ENCODE measurements at regions not wholly inside any gene's neighbourhood (a gene's known extent, or its start where the extent isn't known, plus 50 kb on each side); places are given as distances from the start of the nearest gene placed in this dataset.
"Not testable (repeated sequence)": the region's sequence is repeated elsewhere in the genome, so short reads cannot be mapped to it uniquely, and the experiment has no call there.

- no peaks in the 10 kb centered on the region for H3K9me3 ChIP-seq
- no peak for DNase-seq
These were observed 63.3 kb downstream of the FAM50B start for GRCh38 chr6:3912361-3913076.

GRCh38 chr6:3913077-3913957 lies 64.1 kb downstream of the FAM50B start:
- Histone ChIP-seq H3K27ac (peak overlapping the region in 3 of 4 donors; percentile 27 to 77 (median 66)), H3K9me3 (no peaks in the 10 kb centered on the region)
- DNase-seq, result peak in 1 of 3 donors; percentile 56

More at GRCh38 chr6:3912361-3913076, 63.3 kb downstream of the FAM50B start:
- Histone ChIP-seq H3K4me3 (no peak overlapping the region), H3K27me3 (no peaks in the 10 kb centered on the region), H3K4me1 (peaks cover 0 to 29% (median 2%) of the 10 kb centered on the region in 4 donors), H3K36me3 (no peaks in the 10 kb centered on the region), H3K27ac (peak overlapping the region in 3 of 4 donors; percentile 27 to 77 (median 66))
- no peak for TF ChIP-seq CTCF (IDR thresholded peaks at IDR 0.05)

GRCh38 chr6:3913958-3914337 lies 64.8 kb downstream of the FAM50B start:
- Histone ChIP-seq H3K27ac (peak overlapping the region in 2 of 4 donors; percentile 15 to 77), H3K4me1 (peaks cover 0 to 29% (median 2%) of the 10 kb centered on the region in 4 donors)

More at GRCh38 chr6:3913077-3913957, 64.1 kb downstream of the FAM50B start:
- Histone ChIP-seq H3K4me3 (no peak overlapping the region), H3K4me1 (peaks cover 0 to 29% (median 2%) of the 10 kb centered on the region in 4 donors), H3K27me3 (no peaks in the 10 kb centered on the region), H3K36me3 (no peaks in the 10 kb centered on the region)
- TF ChIP-seq POLR2A (IDR thresholded peaks at IDR 0.05) (no peak), CTCF (IDR thresholded peaks at IDR 0.05) (no peak)

GRCh38 chr6:3915076-3915791 lies 66.1 kb downstream of the FAM50B start:
- no peak overlapping the region for H3K4me3 ChIP-seq
- H3K36me3 ChIP-seq, result no peaks in the 10 kb centered on the region
- H3K4me1 ChIP-seq, result peaks cover 0 to 29% (median 2%) of the 10 kb centered on the region in 4 donors
- no peaks in the 10 kb centered on the region for H3K27me3 ChIP-seq
- no peak for DNase-seq
- H3K27ac ChIP-seq, result no peak overlapping the region
- H3K9me3 ChIP-seq, result no peaks in the 10 kb centered on the region
- no peak for TF ChIP-seq POLR2A (IDR thresholded peaks at IDR 0.05)
- TF ChIP-seq CTCF (IDR thresholded peaks at IDR 0.05), result no peak

More at GRCh38 chr6:3913958-3914337, 64.8 kb downstream of the FAM50B start:
- peak in 1 of 3 donors; percentile 9 for DNase-seq
- TF ChIP-seq CTCF (IDR thresholded peaks at IDR 0.05) (no peak), POLR2A (IDR thresholded peaks at IDR 0.05) (no peak)
- no peak overlapping the region for H3K4me3 ChIP-seq
- no peaks in the 10 kb centered on the region for H3K9me3 ChIP-seq
- H3K36me3 ChIP-seq, result no peaks in the 10 kb centered on the region
- H3K27me3 ChIP-seq, result no peaks in the 10 kb centered on the region

- H3K4me3 ChIP-seq, result no peak overlapping the region
- H3K36me3 ChIP-seq, result no peaks in the 10 kb centered on the region
- H3K4me1 ChIP-seq, result peaks cover 0 to 29% (median 2%) of the 10 kb centered on the region in 4 donors
- no peaks in the 10 kb centered on the region for H3K27me3 ChIP-seq
- DNase-seq, result no peak
- TF ChIP-seq CTCF (IDR thresholded peaks at IDR 0.05) (no peak), POLR2A (IDR thresholded peaks at IDR 0.05) (no peak)
- no peak overlapping the region for H3K27ac ChIP-seq
- H3K9me3 ChIP-seq, result no peaks in the 10 kb centered on the region
These were observed 67.0 kb downstream of the FAM50B start for GRCh38 chr6:3916211-3916610.

- peaks cover 0 to 26% (median 2%) of the 10 kb centered on the region in 4 donors for H3K4me1 ChIP-seq
- not testable (repeated sequence) for DNase-seq, H3K27me3 ChIP-seq
These were observed 67.6 kb downstream of the FAM50B start for GRCh38 chr6:3916749-3917148.

More at GRCh38 chr6:3916749-3917148, 67.6 kb downstream of the FAM50B start:
- not testable (repeated sequence) for H3K27ac ChIP-seq, H3K36me3 ChIP-seq, H3K4me3 ChIP-seq, H3K9me3 ChIP-seq
